LoVo (cell line): ENCODE measurements at regions not wholly inside any gene's neighbourhood (a gene's known extent, or its start where the extent isn't known, plus 50 kb on each side); places are given as distances from the start of the nearest gene placed in this dataset.
"Not testable (repeated sequence)": the region's sequence is repeated elsewhere in the genome, so short reads cannot be mapped to it uniquely, and the experiment has no call there.

Experiments used
- DNase-seq: peaks from one replicate; pipeline ENCODE4 v3.0.0-alpha.2; 2016; ENCODE audit warnings: low spot score

- no peak for DNase-seq
Observed at GRCh38 chr16:29182501-29182900, 197.6 kb downstream of the LAT start.

DNA sequence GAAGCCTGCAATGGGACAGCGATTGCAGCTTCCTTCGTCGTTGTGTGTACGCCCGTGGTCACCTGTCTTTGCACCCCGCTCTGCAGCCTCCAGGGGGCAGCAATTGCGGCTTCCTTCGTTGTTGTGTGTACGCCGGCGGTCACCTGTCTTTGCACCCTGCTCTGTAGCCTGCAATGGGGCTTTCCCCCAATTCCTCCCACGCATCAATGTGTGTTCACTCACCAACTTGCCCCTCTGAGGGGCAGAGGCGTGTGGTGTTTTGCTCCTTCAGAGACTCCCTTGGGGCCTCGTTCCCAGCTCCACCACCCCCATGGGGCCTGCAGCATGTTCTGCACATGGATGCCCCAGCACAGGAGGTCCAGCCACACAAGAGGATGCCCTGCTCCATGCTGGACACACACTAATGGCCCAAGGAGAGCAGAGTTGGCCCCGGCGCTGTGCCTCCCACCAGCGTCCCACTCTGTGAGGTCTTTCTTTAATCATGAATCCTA is 197.1 kb downstream of the LAT start:
- DNase-seq = not testable (repeated sequence)

DNA sequence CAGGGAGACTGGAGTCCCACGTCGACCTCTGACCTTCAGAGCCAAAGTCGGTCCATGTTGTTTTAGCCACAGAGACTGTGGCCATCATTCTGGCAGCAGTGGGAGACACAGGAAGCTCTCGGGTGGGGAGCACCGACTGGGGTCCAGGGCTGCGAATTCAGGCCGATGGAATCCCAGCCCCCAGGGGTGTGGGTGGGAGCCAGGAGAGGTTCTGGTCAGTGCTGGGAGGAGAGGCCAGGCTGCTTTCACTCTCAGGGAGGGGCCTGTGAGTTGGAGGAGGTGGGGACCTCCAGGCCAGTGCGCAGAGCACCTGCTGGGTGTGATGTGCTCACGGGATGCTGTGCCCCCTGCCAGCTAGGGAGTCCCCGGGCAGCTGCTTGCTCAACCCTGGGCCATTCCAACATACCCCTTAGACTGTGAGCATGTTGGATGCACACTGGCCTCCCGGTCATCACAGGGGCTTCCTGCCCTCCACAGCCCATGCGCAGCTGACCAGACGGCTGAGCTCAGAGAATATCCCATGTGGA is 196.5 kb downstream of the LAT start:
- DNase-seq = not testable (repeated sequence)

GRCh38 chr16:29180206-29180600 is 195.4 kb downstream of the LAT start:
- not testable (repeated sequence) for DNase-seq

GRCh38 chr16:29179401-29180205 is 194.8 kb downstream of the LAT start:
- not testable (repeated sequence) for DNase-seq

DNA sequence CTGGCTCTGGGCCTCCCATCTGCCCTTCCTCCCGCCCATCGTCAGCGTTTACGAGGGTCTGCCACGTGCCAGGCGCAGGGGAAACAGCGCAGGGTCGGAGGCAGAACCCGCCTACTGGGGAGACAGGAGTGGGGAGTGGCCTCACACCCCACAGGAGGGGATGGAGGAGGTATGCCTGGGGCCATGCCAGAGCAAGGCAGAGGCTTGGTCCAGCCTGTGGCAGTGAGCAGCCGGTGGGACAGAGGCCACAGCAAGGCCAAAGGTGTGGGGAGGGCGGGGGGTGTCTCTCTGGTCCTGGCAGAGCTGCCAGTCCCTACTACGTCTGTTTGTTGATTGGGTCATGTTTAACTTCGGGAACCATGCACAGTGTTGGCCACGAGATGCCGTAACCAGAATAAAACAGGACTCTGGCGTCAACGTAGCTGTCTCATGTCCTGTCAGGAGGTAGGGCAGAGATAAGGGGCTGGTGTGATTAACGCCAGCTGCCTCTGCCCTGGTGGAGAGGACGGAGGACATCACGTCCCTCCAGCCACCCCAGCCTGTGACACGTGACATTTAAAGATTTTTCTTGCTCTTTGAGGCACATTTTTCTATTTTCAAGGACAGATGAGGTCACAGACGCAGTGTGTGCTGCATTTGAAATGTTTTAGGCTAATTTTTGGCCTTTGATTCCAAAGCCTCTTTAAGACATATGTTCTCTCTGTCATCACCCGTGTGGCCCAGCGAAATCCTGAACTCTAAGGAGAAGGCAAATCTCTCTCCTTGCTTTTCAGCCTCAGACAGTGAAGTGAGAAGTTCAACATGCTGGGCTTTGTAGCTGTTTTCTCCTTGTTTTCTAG is 193.3 kb downstream of the LAT start:
- DNase-seq = not testable (repeated sequence)

- not testable (repeated sequence) for DNase-seq
Observed at GRCh38 chr16:29177203-29177887, 192.5 kb downstream of the LAT start.

- DNase-seq = not testable (repeated sequence)
Observed at GRCh38 chr16:29176822-29177202, 192.0 kb downstream of the LAT start.

GRCh38 chr16:29176154-29176470 is 191.3 kb downstream of the LAT start:
- not testable (repeated sequence) for DNase-seq

- not testable (repeated sequence) for DNase-seq
Observed at GRCh38 chr16:29175411-29176153, 190.7 kb downstream of the LAT start.

DNA sequence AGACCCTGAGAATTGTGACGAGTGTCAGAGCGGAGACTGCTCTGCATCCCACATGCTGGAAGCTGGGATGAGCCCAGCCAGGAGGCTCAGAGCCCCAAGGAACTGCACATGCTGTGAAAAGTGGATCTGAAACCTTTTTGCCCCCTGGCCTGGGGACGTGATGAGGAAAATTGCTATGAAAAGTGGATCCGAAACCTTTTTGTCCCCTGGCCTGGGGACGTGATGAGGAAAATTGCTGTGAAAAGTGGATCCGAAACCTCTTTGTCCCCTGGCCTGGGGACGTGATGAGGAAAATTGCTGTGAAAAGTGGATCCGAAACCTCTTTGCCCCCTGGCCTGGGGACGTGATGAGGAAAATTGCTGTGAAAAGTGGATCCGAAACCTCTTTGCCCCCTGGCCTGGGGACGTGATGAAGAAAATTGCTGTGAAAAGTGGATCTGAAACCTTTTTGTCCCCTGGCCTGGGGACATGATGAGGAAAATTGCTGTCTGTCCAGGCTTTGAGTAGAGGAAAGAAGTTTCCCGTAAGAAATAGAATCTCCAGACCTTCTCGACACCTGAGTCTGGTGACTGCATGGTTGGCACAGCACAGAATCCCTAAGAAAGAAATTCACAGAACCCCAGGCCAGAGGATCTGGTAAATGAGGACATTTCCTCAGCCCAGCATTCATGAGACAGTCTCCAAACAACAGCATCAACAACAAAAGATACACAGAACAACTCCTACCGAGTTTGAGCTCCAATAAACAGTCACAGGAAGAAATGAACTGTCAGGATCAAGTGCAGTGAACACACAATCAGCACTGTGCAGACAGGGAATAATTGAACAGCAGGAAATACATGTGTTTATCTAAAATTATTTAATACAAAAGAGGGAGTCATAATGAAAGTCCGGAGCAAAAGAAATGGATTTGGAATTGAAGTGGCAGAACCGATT is 188.8 kb downstream of the LAT start:
- DNase-seq = not testable (repeated sequence)

DNA sequence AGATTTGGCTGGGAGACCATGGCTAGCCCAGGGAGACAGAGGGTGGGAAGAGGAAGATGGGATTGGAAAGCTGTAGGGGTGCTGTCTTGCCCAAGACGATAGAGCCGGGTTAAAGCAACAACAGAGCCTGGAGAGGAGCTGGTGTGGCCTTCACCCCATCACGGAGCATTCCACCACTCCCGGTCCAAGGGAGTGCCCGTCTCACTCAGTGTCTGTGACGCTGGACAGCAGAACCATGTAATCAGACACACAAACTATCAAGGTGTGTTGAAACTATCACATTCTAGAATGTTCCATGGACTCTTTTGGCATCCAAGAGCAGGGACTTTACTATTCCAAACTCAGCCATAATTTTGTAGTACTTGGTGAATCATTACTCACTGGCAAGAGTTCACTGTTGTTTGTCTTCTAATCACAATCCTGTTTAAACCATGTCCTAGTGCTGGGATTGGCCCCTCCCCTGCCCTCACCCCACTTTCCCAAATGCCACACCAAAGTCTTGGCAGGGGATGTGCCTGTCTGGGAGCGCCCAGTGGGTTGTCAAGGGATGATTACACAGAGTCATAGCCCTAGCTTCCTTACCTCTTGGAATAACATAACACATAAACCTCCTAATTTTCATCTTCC is 187.4 kb downstream of the LAT start:
- not testable (repeated sequence) for DNase-seq

GRCh38 chr16:29171296-29171695 is 186.4 kb downstream of the LAT start:
- DNase-seq = not testable (repeated sequence)

DNA sequence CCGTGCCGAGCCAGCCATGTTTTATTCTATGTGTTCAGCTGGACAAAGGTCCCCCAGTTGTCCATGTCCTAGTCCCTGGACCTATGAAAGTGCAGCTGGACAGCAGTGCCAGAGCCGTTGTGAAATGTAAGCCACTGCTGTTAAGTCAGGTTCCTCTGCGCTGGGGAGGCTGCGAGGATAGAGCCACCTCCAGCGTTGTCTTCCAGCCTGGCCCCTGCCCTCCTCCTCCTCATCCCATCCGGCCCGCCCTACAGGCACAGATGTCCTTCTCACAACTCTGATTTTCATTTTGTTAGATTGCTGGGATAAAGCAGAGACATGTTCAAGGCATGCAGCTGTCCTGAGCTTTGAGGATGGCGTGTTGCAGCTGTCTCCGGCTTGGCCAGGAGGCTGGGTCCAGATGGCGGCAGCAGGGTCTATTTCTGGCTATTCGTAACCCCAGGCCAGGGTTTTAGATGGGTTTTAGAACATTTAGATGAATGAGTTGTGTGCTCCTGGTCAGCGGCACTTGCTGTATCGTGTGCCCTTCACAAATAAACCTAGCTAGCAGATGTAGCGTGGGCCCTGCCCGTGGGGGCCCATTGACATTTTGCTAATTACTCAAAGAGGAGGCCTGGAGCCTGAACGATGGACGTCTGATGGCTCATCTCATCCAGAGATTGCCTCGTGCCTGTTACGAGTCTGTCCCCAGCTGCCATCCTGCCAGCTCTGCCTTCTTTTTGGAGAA is 185.7 kb downstream of the LAT start:
- not testable (repeated sequence) for DNase-seq

DNA sequence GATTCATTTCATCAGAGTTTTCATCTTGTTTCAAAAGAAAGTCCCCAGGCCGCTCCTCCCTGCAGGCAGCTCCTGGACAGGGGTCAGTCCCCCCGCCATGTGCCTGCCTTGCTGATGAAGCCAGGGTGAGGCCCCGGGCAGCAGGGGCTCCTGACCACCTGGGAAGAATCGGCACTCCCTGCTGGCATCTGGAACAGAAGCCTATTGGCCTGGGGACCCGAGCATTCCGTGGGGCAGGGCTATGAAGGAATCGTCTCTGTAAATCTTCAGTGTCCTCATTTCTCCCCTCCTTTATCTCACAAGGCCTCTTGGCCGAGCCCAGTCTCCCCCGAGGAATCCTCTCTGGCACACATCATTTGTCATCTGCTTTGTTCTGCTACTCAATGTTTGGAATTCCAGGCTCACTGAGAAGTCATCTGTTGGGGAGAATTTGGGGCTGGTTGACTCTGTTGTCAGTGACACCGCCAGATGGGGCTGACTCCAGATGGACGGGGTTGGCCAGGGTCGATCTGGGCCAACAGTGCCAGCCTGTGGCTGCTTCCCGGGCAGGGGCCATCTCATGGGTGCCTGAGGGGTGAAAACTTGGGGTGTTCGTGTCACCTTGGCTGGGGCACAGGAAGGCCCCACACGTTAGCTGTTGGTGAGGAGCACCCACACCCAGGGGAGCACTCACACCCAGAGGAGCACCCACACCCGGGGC is 184.6 kb downstream of the LAT start:
- not testable (repeated sequence) for DNase-seq

DNA sequence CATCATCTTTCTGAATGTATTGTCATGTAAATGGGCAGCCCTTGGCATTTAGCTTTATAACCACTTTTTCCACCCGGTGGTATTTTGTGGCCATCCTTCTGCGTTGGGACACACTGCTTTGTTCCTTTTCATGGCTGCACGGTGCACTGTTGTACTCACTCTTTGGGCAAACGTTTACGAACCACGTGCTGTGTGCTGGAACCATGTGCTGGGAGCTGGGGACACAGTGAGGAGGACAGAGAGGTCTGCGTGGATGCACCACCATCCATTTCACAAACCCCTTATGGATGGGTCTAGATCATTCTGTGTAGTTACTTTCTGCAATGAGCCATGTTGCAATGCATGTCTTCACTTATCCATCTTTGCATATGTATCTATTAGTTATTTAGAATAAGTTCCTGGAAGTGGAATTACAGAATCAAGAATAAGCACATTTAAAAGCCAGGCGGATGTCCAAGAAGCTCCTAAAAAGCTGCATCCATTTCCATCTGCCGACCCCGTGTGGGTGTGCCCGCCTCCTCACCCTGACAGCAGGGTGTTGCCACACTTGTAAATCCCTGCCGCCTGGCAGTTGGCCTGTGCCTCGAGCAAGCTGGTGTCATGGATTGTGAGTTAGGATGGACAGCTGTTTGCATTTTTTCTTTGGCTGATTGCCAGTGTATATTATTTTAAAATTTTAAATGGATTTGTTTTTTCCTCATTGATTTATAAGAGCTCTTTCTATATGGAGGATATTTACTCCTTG is 183.8 kb downstream of the LAT start:
- DNase-seq = not testable (repeated sequence)

GRCh38 chr16:29164442-29165089 is 179.7 kb downstream of the LAT start:
- not testable (repeated sequence) for DNase-seq
